ENCODE measurements at regions not wholly inside any gene's neighbourhood (a gene's known extent, or its start where the extent isn't known, plus 50 kb on each side); places are given as distances from the start of the nearest gene placed in this dataset.
"Not testable (repeated sequence)": the region's sequence is repeated elsewhere in the genome, so short reads cannot be mapped to it uniquely, and the experiment has no call there.

GRCh38 chr4:3964572-3965278 lies 198.5 kb downstream of the ADRA2C start:
- not testable (repeated sequence) for DNase-seq

DNA sequence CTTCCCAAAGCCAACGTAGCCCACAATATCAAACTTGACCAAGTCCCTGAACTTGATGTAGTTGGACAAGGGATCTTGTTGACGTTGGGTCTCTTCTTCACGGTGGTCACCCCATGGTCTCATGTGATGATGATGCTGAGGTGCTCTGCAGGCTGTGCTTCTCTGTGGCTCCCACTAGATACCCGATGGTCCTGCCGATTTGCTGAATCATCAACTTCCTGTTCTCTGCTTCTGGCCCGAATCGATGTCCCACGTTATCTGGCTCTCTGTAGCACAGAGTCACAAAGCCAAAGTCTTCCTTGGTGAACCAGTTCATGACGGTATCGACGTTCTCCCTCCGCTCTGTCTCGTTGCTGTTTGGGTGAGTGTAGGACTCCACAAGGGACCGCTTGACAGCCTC lies 201.0 kb downstream of the ADRA2C start:
- not testable (repeated sequence) for DNase-seq

DNA sequence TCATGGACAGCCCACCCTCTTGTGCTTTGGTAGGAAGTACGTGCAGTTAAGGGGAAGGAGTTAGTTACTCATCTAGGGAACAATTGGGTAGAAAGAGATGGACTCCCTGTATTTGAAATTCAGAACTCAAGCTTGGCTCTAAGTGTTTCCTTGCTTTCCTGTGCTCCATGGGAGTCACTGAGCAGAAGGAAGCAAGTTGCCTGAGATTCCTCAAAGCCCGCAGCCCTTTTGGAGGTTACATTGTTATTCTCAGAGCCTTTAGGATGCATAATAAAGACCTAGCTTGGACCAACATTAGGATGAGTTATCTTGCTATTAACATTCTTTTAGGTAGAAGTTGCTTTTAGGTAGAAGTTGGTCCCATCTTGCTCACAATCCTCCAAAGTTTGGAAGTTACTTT lies 206.4 kb downstream of the ADRA2C start:
- not testable (repeated sequence) for DNase-seq

DNA sequence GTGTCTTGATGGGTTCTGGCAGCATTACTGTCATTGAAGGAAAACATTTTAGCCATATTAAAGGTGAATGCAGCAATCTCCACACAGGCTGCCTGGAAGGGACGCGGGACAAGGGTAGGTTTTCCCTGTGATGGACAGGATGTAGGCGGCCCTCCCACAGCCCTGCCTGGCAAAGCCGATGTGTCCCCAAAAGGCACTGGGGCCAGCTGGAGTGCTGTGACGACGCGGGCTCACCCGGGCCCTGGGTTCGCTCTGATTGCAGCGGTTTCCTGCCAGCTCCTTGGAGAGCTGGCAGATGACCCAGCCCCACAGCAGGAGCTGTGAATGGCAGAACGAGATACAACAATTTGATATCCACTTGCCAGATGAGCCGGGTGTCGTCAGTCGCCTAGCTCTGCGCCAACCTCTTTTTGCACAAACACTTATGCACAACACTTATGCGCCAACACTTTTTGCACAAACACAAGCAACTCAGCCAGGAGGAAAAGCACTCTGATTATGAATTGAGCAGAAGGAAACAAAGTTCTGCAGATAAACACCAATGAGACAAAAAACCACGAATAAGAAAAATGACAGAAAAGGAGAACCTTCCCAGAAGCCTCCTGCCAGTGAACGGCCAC lies 207.5 kb downstream of the ADRA2C start:
- DNase-seq = not testable (repeated sequence)

GRCh38 chr4:3983518-3984125 lies 217.4 kb downstream of the ADRA2C start:
- DNase-seq = not testable (repeated sequence)

DNA sequence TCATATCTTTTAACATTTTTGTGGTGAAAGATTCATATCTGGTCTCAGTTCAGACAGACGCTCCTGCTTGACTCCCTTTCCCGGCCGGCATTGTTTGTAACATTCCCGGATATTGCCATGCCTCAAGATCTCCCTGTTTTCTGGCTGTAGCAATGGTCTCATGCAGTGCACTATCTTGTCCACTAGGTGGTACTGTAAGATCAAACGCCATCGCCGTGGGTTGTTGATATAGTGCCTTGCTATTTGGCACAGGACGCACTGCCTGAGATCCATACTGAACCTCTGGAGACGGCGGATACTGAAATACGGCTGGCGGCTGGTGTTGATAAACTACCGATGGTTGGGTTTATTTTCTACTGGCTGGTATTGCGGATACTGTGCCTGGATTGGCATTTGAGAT lies 218.6 kb downstream of the ADRA2C start:
- DNase-seq = not testable (repeated sequence)

DNA sequence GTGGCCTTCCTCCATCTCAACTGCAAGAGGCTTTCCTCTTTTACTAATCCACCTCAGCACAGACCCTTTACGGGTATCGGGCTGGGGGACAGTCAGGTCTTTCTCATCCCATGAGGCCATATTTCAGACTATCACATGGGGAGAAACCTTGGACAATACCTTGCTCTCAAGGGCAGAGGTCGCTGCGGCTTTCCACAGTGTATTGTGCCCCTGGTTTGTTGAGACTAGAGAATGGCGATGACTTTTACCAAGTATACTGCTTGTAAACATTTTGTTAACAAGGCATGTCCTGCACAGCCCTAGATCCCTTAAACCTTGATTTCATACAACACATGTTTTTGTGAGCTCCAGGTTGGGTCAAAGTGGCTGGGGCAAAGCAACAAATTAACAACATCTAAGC lies 220.2 kb downstream of the ADRA2C start:
- DNase-seq = not testable (repeated sequence)

DNA sequence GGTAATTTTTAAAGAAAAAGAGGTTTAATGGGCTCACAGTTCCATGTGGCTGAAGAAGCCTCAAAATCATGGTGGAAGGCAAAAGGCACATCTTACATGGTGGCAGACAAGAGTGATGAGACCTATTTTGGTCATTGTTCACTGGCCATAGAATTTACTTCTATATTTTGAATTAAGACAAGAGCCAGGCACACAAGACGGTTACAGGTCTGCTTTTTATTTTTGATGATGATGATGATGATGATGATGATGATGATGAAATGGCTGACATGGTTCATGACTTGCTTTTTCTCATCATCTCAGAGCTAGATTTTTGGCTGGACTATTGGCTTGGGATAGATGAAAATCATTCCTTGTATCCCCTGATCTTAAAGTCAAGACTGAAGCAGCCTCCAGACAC lies 229.3 kb downstream of the OTOP1 start:
- DNase-seq = not testable (repeated sequence)

DNA sequence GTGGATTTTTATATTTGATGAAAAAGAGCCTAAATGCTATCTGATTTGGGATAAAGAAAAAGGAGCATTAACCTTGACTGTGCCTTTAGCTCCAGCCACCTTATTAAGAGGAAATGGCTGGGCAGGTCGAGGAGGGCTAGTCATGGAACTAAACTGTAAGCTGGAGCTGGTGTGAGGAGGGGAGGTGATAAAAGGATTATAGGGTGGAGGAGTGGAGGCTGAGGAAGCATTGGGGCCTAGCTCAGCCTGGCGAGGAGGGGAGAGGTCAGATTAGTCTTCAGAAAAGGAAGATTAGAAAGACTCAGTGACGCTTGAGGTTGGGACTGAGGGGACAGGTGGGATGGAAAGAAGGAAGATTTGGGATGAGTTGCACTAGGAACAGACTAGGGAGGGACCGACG lies 222.7 kb downstream of the OTOP1 start:
- DNase-seq = not testable (repeated sequence)

DNA sequence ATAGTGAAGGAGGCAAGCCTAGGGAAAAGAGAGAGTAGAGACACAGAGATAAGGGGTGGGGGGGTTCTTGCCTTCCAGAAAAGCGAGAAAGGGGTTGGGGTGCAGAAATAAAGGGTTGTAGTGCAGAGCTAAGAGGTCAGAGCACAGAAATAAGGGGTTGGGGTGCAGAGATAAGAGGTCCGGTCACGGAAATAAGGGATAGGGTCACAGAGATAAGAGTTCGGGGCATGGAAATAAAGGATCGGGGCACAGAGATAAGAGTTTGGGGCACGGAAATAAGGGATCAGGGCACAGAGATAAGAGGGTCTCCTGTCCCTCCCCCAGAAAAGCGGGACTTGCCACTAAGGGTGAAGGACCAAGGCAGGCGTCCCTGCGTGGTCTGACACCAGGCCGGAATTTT lies 222.0 kb downstream of the OTOP1 start:
- DNase-seq = not testable (repeated sequence)

GRCh38 chr4:4006356-4006755 lies 220.4 kb downstream of the OTOP1 start:
- not testable (repeated sequence) for DNase-seq

- DNase-seq = not testable (repeated sequence)
Measured at GRCh38 chr4:4019071-4019470, 207.7 kb downstream of the OTOP1 start.

- DNase-seq = not testable (repeated sequence)
Measured at GRCh38 chr4:4021161-4021560, 205.6 kb downstream of the OTOP1 start.

DNA sequence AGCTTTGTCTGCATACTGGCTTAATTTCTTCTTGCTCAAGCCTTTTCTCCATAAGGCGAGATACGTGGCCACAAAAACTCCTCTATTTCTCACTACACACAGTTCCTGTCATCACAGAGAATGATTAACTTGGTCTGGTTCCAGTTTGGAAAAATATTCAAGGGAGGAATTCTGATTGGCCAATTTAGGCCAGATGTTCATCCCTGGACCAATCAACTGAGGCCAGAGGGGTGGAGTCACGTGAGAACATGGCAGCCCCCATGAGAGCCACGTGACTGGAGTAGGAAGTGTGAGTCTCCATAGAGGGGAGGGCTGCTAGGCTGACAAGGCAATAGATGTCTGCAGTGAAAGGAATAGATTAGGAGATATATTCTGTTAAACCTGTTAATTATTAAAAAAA lies 200.0 kb downstream of the OTOP1 start:
- DNase-seq = not testable (repeated sequence)

DNA sequence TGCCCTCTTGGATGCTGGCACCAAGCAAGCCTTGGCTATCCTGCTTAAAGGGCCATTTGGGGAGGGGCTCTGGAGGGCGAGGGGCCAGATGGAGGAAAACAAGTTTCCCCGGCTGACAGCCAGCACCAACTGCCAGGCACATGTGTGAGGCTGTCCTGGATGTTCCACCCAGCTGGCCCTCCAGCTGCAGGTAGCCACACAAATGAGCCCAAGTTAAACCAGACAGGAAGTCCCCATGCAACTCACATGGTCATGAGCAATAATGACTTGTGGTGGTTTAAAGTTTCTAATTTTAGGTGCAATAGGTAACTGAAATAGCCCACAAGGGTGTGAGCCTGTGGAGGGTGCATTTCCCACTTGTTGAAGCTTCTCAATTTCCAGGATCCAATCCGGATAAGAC lies 198.0 kb downstream of the OTOP1 start:
- DNase-seq = not testable (repeated sequence)

GRCh38 chr4:4030509-4030908 lies 196.2 kb downstream of the OTOP1 start:
- DNase-seq = not testable (repeated sequence)

DNA sequence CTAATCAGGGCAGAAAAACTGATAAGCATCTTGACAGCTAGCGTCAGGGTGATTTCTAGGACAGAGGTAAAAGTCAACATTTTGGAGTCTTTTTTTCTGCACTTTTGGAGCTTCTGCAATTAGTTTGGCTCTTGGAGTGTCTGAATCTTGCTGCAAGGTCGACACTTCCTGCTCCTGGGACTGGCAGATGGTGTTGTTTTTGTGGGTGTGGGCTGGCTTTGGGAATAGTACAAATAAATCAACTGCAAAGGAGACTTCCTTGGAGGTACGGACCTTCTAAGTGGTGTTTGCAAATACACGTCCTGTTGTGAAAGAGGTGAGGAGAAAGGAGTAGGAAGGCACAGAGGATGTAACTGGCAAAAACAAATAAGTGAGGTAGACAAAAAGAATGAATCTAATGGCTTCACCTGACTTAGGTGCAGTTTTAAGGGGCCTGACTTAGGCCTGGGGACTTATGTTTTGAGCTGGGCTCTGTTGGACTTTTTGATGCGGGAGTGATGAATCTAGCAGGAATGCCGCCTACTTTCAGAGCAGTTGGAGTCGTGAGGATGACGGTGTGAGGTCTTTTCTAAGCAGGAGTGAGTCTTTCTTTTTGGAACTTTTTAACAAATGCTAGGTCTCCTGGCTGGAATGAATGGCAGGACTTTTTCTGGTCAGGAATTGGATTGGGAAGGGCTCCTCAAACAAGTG lies 195.1 kb downstream of the OTOP1 start:
- not testable (repeated sequence) for DNase-seq

GRCh38 chr4:4032364-4032763 lies 194.4 kb downstream of the OTOP1 start:
- not testable (repeated sequence) for DNase-seq

- DNase-seq = not testable (repeated sequence)
Measured at GRCh38 chr4:4032801-4033605, 193.7 kb downstream of the OTOP1 start.

DNA sequence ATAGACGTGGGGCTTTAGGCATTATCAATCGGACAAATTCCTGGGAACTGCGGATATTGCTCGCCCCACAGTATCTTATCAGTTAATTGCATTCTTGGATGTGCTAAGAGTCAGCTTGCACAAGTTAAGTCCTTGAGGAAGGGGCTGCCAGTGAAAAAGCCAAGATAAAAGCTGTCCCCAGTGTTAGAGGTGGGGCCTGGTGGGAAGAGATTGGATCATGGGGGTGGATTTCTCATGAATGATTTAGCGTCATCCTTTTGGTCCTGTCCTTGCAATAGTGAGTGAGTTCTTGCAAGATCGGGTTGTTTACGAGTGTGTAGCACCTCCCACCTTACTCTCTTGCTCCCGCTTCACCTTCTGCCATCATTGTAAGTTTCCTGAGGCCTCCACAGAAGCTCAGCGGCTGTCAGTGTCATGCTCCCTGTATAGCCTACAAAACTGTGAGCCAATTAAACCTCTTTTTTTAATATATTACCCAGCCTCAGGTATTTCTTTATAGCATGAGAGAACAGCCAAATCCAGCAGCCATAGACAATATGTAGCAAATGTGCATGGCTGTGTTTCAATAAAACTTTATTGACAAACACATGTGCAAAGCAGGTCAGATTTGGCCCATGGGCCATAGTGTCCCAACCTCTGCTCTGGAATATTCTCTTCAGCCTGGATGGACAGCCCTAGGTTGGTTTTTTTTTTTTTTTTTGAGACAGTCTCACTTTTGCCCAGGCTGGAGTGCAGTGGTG lies 189.2 kb downstream of the OTOP1 start:
- not testable (repeated sequence) for DNase-seq

DNA sequence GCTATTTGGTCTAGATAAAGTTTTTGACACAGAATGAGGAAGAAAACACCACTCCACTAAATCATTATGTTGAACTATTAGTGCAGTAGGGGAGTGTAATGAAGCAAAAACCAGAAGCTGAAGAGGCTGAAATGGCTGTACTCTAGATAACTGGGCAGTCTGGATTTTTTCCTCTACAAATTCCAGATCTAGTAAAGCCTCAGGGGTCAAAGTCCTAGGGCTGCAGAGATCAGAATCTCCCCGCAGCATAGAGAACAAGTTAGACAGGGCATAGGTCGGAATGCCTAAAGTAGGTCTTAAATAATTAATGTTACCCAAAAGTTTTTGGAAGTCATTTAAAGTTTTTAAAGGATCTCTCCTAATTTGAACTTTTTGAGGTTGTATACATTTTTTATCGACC lies 180.9 kb downstream of the OTOP1 start:
- DNase-seq = not testable (repeated sequence)

DNA sequence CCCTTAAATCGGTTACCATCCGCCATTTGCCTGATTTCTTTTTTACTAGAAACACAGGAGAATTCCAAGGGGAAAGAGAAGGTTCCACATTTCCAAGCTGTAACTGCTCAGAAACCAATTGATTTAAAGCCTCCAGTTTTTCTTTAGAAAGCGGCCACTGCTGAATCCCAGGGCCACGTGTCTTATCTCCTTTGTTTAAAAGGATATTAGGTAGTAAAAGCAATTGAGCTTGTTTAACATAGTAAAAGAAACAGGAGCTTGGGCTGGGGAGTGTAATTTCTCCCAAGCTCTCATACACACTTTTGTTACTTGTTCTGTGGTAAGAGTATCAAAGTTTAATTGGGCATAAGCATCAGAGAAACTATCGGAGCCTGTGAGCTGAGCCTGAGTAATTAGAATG lies 180.0 kb downstream of the OTOP1 start:
- not testable (repeated sequence) for DNase-seq
